Right lobe of liver (tissue), 4 donors: ENCODE measurements at regions not wholly inside any gene's neighbourhood (a gene's known extent, or its start where the extent isn't known, plus 50 kb on each side); places are given as distances from the start of the nearest gene placed in this dataset.

ENCODE experiments used
- POLR2A ChIP-seq: fragments of 450-650 bp; IDR thresholded peaks from one replicate; pipeline ENCODE4 v1.6.1; 2017; ENCODE audit warnings: antibody characterized with exemption, mild to moderate bottlenecking
- TF ChIP-seq, protein P1 (sequence below), 4 donors: fragments of 200-600 bp in 3 of 4; fragments of 450-650 bp in 1 of 4; IDR thresholded peaks; one replicate each; pipeline versions ENCODE4 v1.5.1 to v1.8.0; 2016 to 2022; ENCODE audit warnings: antibody characterized with exemption in 4 of 4, mild to moderate bottlenecking in 2 of 4
- donor health status: DM: no; HTN: no; CAD: no.
- donor health status: DM: no; HTN: no; CAD: no.
- donor health status: DM: no; HTN: yes; CAD: no.

DNA sequence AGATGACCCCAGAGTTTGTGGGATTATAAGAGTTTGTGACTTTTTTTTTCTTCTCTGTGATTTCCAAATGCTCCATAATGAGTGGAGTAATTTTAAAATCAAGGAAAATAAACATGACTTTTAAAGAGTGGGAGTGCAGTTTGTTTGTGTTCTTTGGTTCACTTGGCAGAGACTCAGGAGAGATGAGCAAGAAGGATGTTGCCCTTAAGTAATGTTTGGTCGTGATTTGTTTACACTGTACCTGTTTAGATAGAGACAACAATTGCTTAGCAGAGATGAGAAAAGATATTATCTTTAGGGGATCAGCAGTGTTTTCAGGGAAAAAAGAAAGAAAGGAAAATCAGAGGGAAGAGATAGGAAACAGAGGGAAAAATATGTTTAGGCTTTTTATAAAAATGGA lies 170.8 kb downstream of the ADSS2 start:
- TF ChIP-seq, protein P1, sequence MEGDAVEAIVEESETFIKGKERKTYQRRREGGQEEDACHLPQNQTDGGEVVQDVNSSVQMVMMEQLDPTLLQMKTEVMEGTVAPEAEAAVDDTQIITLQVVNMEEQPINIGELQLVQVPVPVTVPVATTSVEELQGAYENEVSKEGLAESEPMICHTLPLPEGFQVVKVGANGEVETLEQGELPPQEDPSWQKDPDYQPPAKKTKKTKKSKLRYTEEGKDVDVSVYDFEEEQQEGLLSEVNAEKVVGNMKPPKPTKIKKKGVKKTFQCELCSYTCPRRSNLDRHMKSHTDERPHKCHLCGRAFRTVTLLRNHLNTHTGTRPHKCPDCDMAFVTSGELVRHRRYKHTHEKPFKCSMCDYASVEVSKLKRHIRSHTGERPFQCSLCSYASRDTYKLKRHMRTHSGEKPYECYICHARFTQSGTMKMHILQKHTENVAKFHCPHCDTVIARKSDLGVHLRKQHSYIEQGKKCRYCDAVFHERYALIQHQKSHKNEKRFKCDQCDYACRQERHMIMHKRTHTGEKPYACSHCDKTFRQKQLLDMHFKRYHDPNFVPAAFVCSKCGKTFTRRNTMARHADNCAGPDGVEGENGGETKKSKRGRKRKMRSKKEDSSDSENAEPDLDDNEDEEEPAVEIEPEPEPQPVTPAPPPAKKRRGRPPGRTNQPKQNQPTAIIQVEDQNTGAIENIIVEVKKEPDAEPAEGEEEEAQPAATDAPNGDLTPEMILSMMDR (IDR thresholded peaks at IDR 0.05), result no peak
- no peak for TF ChIP-seq POLR2A
